Fibroblast of mammary gland (primary cell): ENCODE measurements at regions not wholly inside any gene's neighbourhood (a gene's known extent, or its start where the extent isn't known, plus 50 kb on each side); places are given as distances from the start of the nearest gene placed in this dataset.

Experiments
- DNase-seq: peaks from one replicate; pipeline ENCODE4 v3.0.0-alpha.2; 2010; ENCODE audit warnings: low read depth
- H3K4me3 ChIP-seq: 2 replicates; pipeline ENCODE4 v1.5.1; 2011; ENCODE audit warnings: low read depth, mild to moderate bottlenecking, low read length, moderate library complexity; ENCODE audit not compliant: control insufficient read depth
- CTCF ChIP-seq: conservative IDR thresholded peaks from 2 replicates; pipeline ENCODE4 v1.5.1; 2011; ENCODE audit warnings: low read depth, low read length, inconsistent platforms; ENCODE audit not compliant: control insufficient read depth, insufficient read depth

GRCh38 chr21:19501115-19501514, 1097.5 kb upstream of the TMPRSS15 start:
- no peak overlapping the region for H3K4me3 ChIP-seq
- no peak for TF ChIP-seq CTCF
- DNase-seq = no peak

GRCh38 chr21:19507682-19508260, 1104.2 kb upstream of the TMPRSS15 start:
- peak; percentile 8 for TF ChIP-seq CTCF
- no peak overlapping the region for H3K4me3 ChIP-seq
- DNase-seq = peak; percentile 1

- no peak for DNase-seq
- no peak overlapping the region for H3K4me3 ChIP-seq
- TF ChIP-seq CTCF = no peak
These were observed 1104.9 kb upstream of the TMPRSS15 start for GRCh38 chr21:19508442-19508841.

- no peak for TF ChIP-seq CTCF
- H3K4me3 ChIP-seq = no peak overlapping the region
- DNase-seq = no peak
These were observed 1105.3 kb upstream of the TMPRSS15 start for GRCh38 chr21:19508844-19509243.

- no peak for TF ChIP-seq CTCF
- no peak overlapping the region for H3K4me3 ChIP-seq
- DNase-seq = no peak
These were observed 1106.5 kb upstream of the TMPRSS15 start for GRCh38 chr21:19510057-19510456.

GRCh38 chr21:19510653-19511052, 1107.1 kb upstream of the TMPRSS15 start:
- TF ChIP-seq CTCF = no peak
- no peak overlapping the region for H3K4me3 ChIP-seq
- no peak for DNase-seq

GRCh38 chr21:19522381-19522780, 1118.8 kb upstream of the TMPRSS15 start:
- DNase-seq = no peak
- no peak overlapping the region for H3K4me3 ChIP-seq
- TF ChIP-seq CTCF = no peak
